Fibroblast of skin of left biceps (primary cell): ENCODE measurements at regions not wholly inside any gene's neighbourhood (a gene's known extent, or its start where the extent isn't known, plus 50 kb on each side); places are given as distances from the start of the nearest gene placed in this dataset.

Experiments
- DNase-seq, 2 experiments: peaks; one replicate each; pipeline ENCODE4 v3.0.0-alpha.2; 2013; ENCODE audit warnings: low read depth in 2 of 2

- DNase-seq, result no peak
Observed at GRCh38 chr5:52392321-52392720, 395.4 kb upstream of the ITGA1 start.

- no peak for DNase-seq
Observed at GRCh38 chr5:52409835-52410234, 377.9 kb upstream of the ITGA1 start.

GRCh38 chr5:52419357-52419756 lies 368.4 kb upstream of the ITGA1 start:
- no peak for DNase-seq

DNA sequence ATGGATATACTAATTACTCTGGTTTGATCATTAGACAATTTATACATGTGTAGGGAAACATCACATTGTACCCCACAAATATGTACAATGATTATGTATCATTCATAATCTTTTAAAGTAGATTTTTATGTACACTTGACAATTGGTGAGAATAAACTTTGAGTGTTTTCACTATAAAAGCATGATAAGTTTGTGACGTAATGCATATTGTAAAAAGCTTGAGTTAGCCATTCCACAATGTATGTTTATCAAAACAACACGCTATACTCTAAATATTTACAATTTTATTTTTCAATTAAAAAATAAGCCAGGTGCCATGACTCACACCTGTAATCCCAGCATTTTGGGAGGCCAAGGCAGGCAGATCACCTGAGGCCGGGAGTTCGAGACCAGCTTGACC lies 360.1 kb upstream of the ITGA1 start:
- DNase-seq, result no peak

DNA sequence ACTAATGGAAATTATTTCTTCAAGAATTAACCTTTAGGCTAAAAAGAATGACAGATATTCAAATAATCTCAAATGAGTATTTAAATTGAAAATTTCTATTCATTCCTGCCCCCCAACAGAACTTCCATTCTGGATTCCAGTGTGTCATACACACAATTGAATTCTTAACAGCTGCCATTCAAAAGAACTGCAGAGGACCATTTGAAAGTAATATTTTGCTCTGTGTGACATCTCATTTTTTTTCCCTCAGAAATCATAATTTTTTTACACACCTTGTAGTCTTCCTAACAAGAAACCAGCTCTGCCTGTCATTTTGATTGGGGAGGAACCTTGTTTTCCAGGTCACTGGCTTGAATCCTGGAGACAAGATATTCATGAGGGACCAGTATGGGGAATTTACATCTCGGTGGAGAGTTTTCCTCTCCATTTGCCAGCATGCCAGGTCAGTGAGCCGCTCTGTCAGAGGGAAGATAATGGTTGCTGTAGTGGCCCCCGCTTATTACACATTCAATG lies 358.7 kb upstream of the ITGA1 start:
- DNase-seq, result no peak

DNA sequence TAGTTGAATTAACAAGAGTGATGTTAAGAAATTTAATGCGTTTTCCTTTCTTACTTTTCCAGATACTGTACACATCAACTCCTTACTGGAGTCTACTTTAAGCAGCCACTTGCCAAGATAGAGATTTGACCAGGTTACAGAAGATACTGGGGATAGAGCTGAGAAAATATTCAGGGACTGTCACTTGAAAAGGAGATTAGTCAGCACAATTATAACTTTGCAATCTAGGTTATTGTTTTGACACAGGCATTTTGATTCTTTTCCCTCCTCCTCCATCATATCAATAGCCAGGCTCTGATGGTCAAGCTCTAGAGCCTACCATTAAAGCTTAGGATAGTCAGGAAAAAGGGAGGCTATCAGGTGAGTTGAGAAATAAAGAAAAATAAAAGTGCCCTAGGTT lies 345.9 kb upstream of the ITGA1 start:
- DNase-seq, result no peak

DNA sequence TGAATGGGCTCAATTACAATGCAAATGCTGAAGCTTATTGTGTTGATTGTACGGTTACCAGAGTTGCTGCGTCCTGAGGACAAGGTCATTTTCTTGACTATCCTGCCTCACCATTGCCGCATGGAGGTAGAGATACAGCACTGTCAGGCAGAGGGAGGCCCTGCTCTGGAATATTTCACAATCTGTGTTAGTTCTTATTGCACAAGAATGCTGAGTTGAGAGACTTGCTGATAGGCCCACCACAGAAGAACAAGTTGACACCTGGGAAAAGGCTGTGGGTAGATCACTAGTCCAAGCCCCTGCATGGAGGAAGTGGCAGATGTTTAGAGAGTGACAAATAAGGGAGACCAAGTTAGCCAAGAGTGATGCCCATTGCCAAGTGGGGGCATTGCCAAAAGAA lies 344.5 kb upstream of the ITGA1 start:
- DNase-seq, result no peak

DNA sequence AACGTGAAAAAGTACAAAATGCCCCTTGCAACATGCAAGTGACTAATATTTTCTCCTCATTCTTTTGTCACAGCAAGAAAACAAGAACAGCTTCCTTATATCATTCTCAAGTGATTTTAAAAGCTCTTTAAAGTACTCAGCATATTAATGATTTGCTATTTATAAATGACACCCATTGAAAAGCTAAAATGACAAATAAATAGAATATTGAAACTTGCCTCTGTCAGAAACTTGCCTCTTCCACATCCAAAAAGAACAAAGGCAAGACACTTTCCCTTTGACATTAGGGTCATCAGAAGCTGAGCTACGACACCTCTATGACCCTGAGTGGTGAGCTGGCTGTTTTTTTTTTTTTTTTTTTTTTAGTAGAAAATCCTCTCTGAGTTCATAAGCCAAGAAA lies 339.6 kb upstream of the ITGA1 start:
- DNase-seq, result no peak

GRCh38 chr5:52449516-52449915 lies 338.2 kb upstream of the ITGA1 start:
- no peak for DNase-seq

DNA sequence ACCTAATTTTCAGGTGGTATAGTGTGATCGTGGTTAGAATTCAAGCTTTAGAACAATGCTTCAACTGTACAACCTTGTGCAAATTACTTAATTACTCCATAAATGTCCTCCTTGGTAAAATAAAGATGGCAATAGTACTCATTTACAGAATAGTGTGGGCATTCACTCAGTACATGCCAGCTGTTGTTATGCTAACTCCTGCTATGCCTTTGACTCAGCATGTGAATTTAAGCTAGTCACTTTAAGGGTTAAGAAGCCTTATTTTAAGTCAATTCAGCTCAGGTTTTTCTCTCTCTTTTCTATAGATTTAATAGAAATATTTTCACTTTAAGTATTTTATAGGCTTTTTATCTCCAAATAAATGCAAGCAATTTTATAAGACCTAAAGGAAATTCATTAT lies 335.6 kb upstream of the ITGA1 start:
- DNase-seq, result no peak

- no peak for DNase-seq
Observed at GRCh38 chr5:52453176-52453575, 334.5 kb upstream of the ITGA1 start.

- no peak for DNase-seq
Observed at GRCh38 chr5:52455920-52456319, 331.8 kb upstream of the ITGA1 start.

GRCh38 chr5:52457810-52458209 lies 329.9 kb upstream of the ITGA1 start:
- DNase-seq, result no peak

DNA sequence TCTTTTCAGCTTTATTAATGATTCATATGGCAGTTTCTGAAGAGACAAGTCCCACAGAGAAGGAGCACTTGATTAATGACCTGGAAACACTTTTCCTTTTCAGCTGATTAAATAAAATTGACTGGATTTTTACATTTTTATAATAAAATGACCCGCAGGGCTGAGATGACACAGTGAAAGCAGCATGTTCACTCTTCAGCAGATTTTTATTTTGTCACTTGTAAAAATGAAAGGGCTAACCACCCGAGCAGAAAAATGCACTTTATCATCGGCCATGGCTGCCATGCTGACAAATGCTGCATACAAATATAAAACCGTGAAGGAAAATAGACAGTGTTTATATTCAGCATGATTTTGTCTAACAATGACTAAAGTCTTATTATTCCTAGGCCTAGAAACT lies 321.6 kb upstream of the ITGA1 start:
- DNase-seq, result no peak

- DNase-seq, result no peak
Observed at GRCh38 chr5:52466749-52467520, 320.8 kb upstream of the ITGA1 start.

- no peak for DNase-seq
Observed at GRCh38 chr5:52468976-52469375, 318.7 kb upstream of the ITGA1 start.

- no peak for DNase-seq
Observed at GRCh38 chr5:52469420-52469819, 318.3 kb upstream of the ITGA1 start.

GRCh38 chr5:52469835-52470234 lies 317.9 kb upstream of the ITGA1 start:
- no peak for DNase-seq

GRCh38 chr5:52476346-52476745 lies 311.4 kb upstream of the ITGA1 start:
- DNase-seq, result no peak

- no peak for DNase-seq
Observed at GRCh38 chr5:52481201-52481600, 306.5 kb upstream of the ITGA1 start.

GRCh38 chr5:52481851-52482250 lies 305.9 kb upstream of the ITGA1 start:
- no peak for DNase-seq

DNA sequence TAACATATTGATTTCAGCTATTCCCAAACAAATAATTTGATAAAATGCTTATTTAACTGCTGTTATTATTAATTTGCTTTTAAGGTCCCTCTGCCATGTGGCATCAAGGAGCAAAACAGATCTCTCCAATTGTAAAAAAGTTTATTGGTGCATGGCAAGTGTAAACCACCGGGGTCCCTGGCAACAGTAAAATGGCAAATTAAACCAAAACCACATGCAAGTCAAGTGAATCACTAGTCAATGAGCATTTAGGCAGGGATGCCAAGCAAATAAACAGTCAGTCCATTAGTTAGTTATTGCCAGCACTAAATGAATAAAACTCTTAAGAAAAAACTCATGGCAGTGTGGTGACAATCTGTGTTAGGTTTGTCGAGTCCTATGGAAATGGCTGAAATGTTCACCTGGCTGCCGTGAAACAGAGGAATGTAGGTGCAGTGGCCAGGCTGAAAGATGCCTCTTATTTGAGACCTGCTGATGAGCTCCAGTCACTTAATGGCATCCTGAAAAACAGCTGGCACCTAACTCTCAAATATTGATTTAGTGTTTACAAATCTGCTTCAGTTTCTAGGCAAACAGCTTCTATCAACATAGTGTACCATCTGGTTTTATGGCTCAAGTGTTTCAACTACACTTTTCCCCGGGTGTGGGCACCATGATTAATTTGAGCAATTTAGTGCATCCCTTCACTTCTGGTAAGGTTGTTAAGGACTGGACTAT lies 296.5 kb upstream of the ITGA1 start:
- no peak for DNase-seq

- no peak for DNase-seq
Observed at GRCh38 chr5:52491818-52492217, 295.9 kb upstream of the ITGA1 start.
